PC-9 (cell line): ENCODE measurements at regions not wholly inside any gene's neighbourhood (a gene's known extent, or its start where the extent isn't known, plus 50 kb on each side); places are given as distances from the start of the nearest gene placed in this dataset.

Source experiments
- BruUV-seq: library from RNA; stranded (reverse); fragments of 400-500 nt; replicated peaks from 2 replicates; lab custom pipeline; 2021; lab: Mats Ljungman, UMichigan
- CTCF ChIA-PET: fragments of 300-600 bp; sonication (Branson Sonifier 250); formaldehyde crosslinking; loops from one replicate; lab custom pipeline; 2022; ENCODE audit warnings: antibody characterized with exemption; lab: Charles Lee
- POLR2A ChIA-PET: fragments of 300-600 bp; sonication (Branson Sonifier 250); formaldehyde crosslinking; loops from one replicate; lab custom pipeline; 2022; ENCODE audit warnings: antibody characterized with exemption; ENCODE audit not compliant: unreplicated experiment; lab: Charles Lee
- DNase-seq, 2 experiments: peaks; one replicate each; pipeline versions ENCODE4 v3.0.0 to v3.0.0-alpha.2; 2015 to 2022; ENCODE audit warnings: mixed read lengths in 1 of 2
- H2AFZ ChIP-seq: fragments of 200-600 bp; sonication (generic); 2 replicates; pipeline ENCODE4 v1.8.1; 2017; ENCODE audit warnings: antibody characterized with exemption
- H3F3A ChIP-seq: fragments of 200-600 bp; sonication (generic); 2 replicates; pipeline ENCODE4 v1.8.1; 2017; ENCODE audit warnings: antibody characterized with exemption, mild to moderate bottlenecking, low read depth; ENCODE audit not compliant: insufficient read depth
- H3K27ac ChIP-seq: fragments of 200-600 bp; sonication (generic); 2 replicates; pipeline ENCODE4 v1.6.1; 2016; ENCODE audit warnings: mixed run types
- H3K27me3 ChIP-seq: fragments of 200-600 bp; sonication (generic); 2 replicates; pipeline ENCODE4 v1.6.1; 2016; ENCODE audit warnings: low read depth, mixed run types; ENCODE audit not compliant: insufficient read depth
- H3K36me3 ChIP-seq: fragments of 200-600 bp; sonication (generic); 2 replicates; pipeline ENCODE4 v1.6.1; 2016; ENCODE audit warnings: low read depth, mixed run types
- H3K4me1 ChIP-seq: fragments of 200-600 bp; sonication (generic); replicated peaks from 2 replicates; pipeline ENCODE4 v1.6.1; 2016; ENCODE audit warnings: mixed run types; ENCODE audit not compliant: insufficient read depth
- H3K4me2 ChIP-seq: fragments of 200-600 bp; sonication (generic); 2 replicates; pipeline ENCODE4 v1.6.1; 2017; ENCODE audit warnings: mixed run types
- H3K4me3 ChIP-seq: fragments of 200-600 bp; sonication (generic); 2 replicates; pipeline ENCODE4 v1.6.1; 2016; ENCODE audit warnings: mixed run types
- H3K79me2 ChIP-seq: fragments of 200-600 bp; sonication (generic); 2 replicates; pipeline ENCODE4 v1.6.1; 2017; ENCODE audit warnings: low read depth, mixed run types
- H3K9me2 ChIP-seq: fragments of 200-600 bp; sonication (generic); 2 replicates; pipeline ENCODE4 v1.8.1; 2017; ENCODE audit warnings: mild to moderate bottlenecking; ENCODE audit not compliant: insufficient read depth
- H3K9me3 ChIP-seq: fragments of 200-600 bp; sonication (generic); 2 replicates; pipeline ENCODE4 v1.8.1; 2016; ENCODE audit warnings: low read depth; ENCODE audit not compliant: insufficient read depth
- H4K20me1 ChIP-seq: fragments of 200-600 bp; sonication (generic); 2 replicates; pipeline ENCODE4 v1.8.1; 2017; ENCODE audit not compliant: insufficient read depth
- EZH2 ChIP-seq: fragments of 200-600 bp; sonication (generic); IDR thresholded peaks from 2 replicates; pipeline ENCODE4 v1.8.0; 2017; ENCODE audit warnings: antibody characterized with exemption, low read depth
- intact Hi-C: fragments of 100-400 bp; cut with micrococcal nuclease; formaldehyde crosslinking; loops from one replicate; pipeline ENCODE4 v1.10.0; 2022; ENCODE audit not compliant: unreplicated experiment
- TF ChIP-seq, protein P1 (sequence below): fragments of 200-600 bp; sonication (generic); conservative IDR thresholded peaks from 2 replicates; pipeline ENCODE4 v1.6.1; 2017; ENCODE audit warnings: mixed run types, antibody characterized with exemption, mild to moderate bottlenecking, moderate library complexity

DNA sequence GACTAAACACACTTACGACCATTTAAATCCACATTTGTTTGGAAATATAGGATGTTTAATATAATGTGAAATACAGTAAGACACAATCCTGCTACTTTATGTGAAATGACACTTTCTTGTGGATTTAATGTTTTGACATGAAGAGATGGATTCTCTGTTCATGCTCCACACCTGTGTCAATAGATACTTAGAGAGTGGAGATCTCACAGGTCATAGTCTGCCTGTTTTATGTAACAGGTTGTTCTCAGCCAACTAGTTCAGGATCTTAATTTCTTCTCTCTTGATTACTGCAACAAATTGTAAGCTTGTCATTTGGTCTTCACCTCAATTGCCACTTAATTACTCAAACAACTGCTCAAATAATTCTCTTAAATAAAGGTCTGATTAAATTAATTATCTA lies 1621.2 kb downstream of the PCDH7 start:
- POLR2A ChIA-PET: no interaction called here
- Histone ChIP-seq H3K4me2 (no peak overlapping the region), H3K4me3 (no peak overlapping the region), H2AFZ (no peak overlapping the region), H3K27me3 (no peaks in the 10 kb centered on the region), H3K9me3 (no peaks in the 10 kb centered on the region), H4K20me1 (no peaks in the 10 kb centered on the region), H3K79me2 (no peaks in the 10 kb centered on the region), H3F3A (no peaks in the 10 kb centered on the region), H3K27ac (no peak overlapping the region), H3K4me1 (no peaks in the 10 kb centered on the region), H3K36me3 (no peaks in the 10 kb centered on the region), H3K9me2 (no peaks in the 10 kb centered on the region)
- CTCF ChIA-PET: no interaction called here
- DNase-seq: no peak
- intact Hi-C loops: no loop called here
- no peak for TF ChIP-seq EZH2
- TF ChIP-seq, protein P1, sequence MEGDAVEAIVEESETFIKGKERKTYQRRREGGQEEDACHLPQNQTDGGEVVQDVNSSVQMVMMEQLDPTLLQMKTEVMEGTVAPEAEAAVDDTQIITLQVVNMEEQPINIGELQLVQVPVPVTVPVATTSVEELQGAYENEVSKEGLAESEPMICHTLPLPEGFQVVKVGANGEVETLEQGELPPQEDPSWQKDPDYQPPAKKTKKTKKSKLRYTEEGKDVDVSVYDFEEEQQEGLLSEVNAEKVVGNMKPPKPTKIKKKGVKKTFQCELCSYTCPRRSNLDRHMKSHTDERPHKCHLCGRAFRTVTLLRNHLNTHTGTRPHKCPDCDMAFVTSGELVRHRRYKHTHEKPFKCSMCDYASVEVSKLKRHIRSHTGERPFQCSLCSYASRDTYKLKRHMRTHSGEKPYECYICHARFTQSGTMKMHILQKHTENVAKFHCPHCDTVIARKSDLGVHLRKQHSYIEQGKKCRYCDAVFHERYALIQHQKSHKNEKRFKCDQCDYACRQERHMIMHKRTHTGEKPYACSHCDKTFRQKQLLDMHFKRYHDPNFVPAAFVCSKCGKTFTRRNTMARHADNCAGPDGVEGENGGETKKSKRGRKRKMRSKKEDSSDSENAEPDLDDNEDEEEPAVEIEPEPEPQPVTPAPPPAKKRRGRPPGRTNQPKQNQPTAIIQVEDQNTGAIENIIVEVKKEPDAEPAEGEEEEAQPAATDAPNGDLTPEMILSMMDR: no peak
- BruUV-seq: no TSS peak

DNA sequence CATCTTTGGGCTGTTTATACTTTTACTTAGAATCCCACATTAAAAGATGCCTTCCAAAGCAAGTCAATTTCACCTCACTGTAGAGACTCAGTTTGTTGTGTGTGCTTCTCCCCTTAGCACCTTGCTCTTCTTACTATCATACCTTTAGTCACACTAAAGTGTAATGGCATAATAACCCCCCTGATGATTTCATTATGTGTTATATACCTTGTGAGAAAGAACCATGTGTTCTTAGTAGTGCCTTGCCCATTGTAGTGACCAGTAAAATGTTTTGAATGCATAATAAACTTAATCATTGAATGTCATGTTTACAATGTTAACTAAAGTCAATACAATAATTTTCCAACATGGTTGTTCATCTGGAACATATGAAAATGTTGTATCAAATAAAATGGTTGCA lies 1621.9 kb downstream of the PCDH7 start:
- Histone ChIP-seq H3K4me2 (no peak overlapping the region), H3F3A (no peaks in the 10 kb centered on the region), H3K4me3 (no peak overlapping the region), H3K36me3 (no peaks in the 10 kb centered on the region), H2AFZ (no peak overlapping the region), H3K4me1 (no peaks in the 10 kb centered on the region), H4K20me1 (no peaks in the 10 kb centered on the region), H3K79me2 (no peaks in the 10 kb centered on the region), H3K9me3 (no peaks in the 10 kb centered on the region), H3K9me2 (no peaks in the 10 kb centered on the region), H3K27me3 (no peaks in the 10 kb centered on the region), H3K27ac (no peak overlapping the region)
- intact Hi-C loops: no loop called here
- ChIA-PET POLR2A (no interaction called here), CTCF (no interaction called here)
- DNase-seq: no peak
- BruUV-seq: no TSS peak
- TF ChIP-seq, protein P1: no peak
- TF ChIP-seq EZH2: no peak

DNA sequence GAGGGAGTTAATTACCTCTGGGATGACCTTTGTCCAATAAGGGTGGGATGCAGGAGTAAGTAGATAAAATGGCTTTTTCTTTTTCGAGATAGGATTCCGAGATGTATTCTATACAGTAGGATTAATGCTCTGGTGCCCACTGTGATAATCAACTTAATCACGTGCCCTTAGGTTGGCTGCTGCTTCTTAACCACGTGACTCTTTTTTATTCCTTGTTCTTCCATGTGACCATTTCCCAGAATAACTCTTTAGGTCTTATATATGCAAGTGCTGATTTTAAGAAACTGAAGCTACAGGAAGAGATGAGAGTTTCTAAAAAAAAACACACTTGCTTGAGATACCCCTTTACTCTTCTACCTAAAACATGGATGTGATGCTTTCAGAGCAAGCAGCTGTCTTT lies 1628.9 kb downstream of the PCDH7 start:
- H3K36me3 ChIP-seq: no peaks in the 10 kb centered on the region
- CTCF ChIA-PET: no interaction called here

More for the DNA sequence above, 1628.9 kb downstream of the PCDH7 start:
- Histone ChIP-seq H3K9me3 (no peaks in the 10 kb centered on the region), H3K4me2 (no peak overlapping the region), H3F3A (no peaks in the 10 kb centered on the region), H3K9me2 (no peaks in the 10 kb centered on the region), H3K27ac (no peak overlapping the region), H3K27me3 (no peaks in the 10 kb centered on the region), H4K20me1 (no peaks in the 10 kb centered on the region), H3K79me2 (no peaks in the 10 kb centered on the region), H3K4me1 (no peaks in the 10 kb centered on the region), H2AFZ (no peak overlapping the region), H3K4me3 (no peak overlapping the region)
- TF ChIP-seq EZH2: no peak
- TF ChIP-seq, protein P1: no peak
- intact Hi-C loops: no loop called here
- no peak for DNase-seq
- BruUV-seq: no TSS peak
- POLR2A ChIA-PET: no interaction called here
